A549 (cell line): ENCODE measurements at regions not wholly inside any gene's neighbourhood (a gene's known extent, or its start where the extent isn't known, plus 50 kb on each side); places are given as distances from the start of the nearest gene placed in this dataset.
"Not testable (repeated sequence)": the region's sequence is repeated elsewhere in the genome, so short reads cannot be mapped to it uniquely, and the experiment has no call there.

Source experiments
- ATAC-seq, 2 experiments: fragments of 200-7000 bp in 1 of 2; fragments of >200 bp in 1 of 2; cut with Nextera tagmentation in 1 of 2; cut with Tn5 transposase in 1 of 2; 3 replicates each; pipeline versions ENCODE4 v1.8.0 to v1.9.1; 2018 to 2020; ENCODE audit warnings: mild to moderate bottlenecking in 1 of 2, moderate library complexity in 1 of 2
- CTCF ChIA-PET: fragments of 300-600 bp; sonication (Branson Sonifier 250); formaldehyde crosslinking; extraction: SDS; loops from one replicate; lab custom pipeline; 2021; ENCODE audit warnings: antibody characterized with exemption, inconsistent platforms; lab: Yijun Ruan, JAX
- POLR2A ChIA-PET: fragments of 350-600 bp; formaldehyde crosslinking; extraction: SDS; loops from one replicate; lab custom pipeline; 2021; ENCODE audit warnings: antibody characterized with exemption, inconsistent platforms; lab: Yijun Ruan, JAX
- DNase-seq, 2 experiments: peaks; one replicate each; pipeline versions ENCODE4 v3.0.0 to v3.0.0-alpha.2; 2011 to 2016; ENCODE audit warnings: low read depth in 1 of 2, low spot score in 1 of 2
- FAIRE-seq: peaks from 2 replicates; lab custom pipeline; 2011; peaks lifted over from hg19 to GRCh38; lab: Jason Lieb, UNC
- H3K27ac ChIP-seq, 2 experiments: fragments of >200 bp; sonication (Bioruptor Twin); formaldehyde crosslinking; 3 replicates each; pipeline ENCODE4 v1.5.1; 2016 to 2017
- H3K4me1 ChIP-seq: fragments of >200 bp; sonication (Bioruptor Twin); formaldehyde crosslinking; 3 replicates; pipeline ENCODE4 v1.6.1; 2016
- H3K4me2 ChIP-seq: fragments of >200 bp; sonication (Bioruptor Twin); formaldehyde crosslinking; 3 replicates; pipeline ENCODE4 v1.6.1; 2016
- H3K4me3 ChIP-seq: fragments of >200 bp; sonication (Bioruptor Twin); formaldehyde crosslinking; 3 replicates; pipeline ENCODE4 v1.5.1; 2016
- H3K9me3 ChIP-seq: fragments of >200 bp; sonication (Bioruptor Twin); formaldehyde crosslinking; 3 replicates; pipeline ENCODE4 v1.6.1; 2016
- BHLHE40 ChIP-seq: IDR thresholded peaks from 2 replicates; pipeline ENCODE4 v1.6.1; 2012; ENCODE audit warnings: low read depth, low read length, inconsistent platforms
- CBX8 ChIP-seq: fragments of 200-600 bp; sonication (generic); IDR thresholded peaks from 2 replicates; pipeline ENCODE4 v1.6.1; 2016
- CEBPB ChIP-seq, 2 experiments: fragments of >200 bp in 1 of 2; sonication (Bioruptor Twin) in 1 of 2; formaldehyde crosslinking in 1 of 2; IDR thresholded peaks; 2 replicates each; pipeline ENCODE4 v1.6.1; 2012 to 2016
- CHD2 ChIP-seq: fragments of 150-350 bp; IDR thresholded peaks from 2 replicates; pipeline ENCODE4 v1.6.1; 2014; ENCODE audit warnings: low read length; ENCODE audit not compliant: partially characterized antibody
- ESRRA ChIP-seq: fragments of 150-350 bp; IDR thresholded peaks from 2 replicates; pipeline ENCODE4 v1.6.1; 2014; ENCODE audit warnings: mild to moderate bottlenecking, low read length, borderline replicate concordance
- FOSL2 ChIP-seq, 2 experiments: fragments of 450-650 bp in 1 of 2; fragments of >200 bp in 1 of 2; sonication (Bioruptor Twin) in 1 of 2; formaldehyde crosslinking; IDR thresholded peaks; 2 replicates each; pipeline versions ENCODE4 v1.5.0 to v1.6.1; 2016 to 2020; ENCODE audit warnings: mild to moderate bottlenecking in 1 of 2, moderate library complexity in 1 of 2
- GATA3 ChIP-seq: IDR thresholded peaks from 2 replicates; pipeline ENCODE4 v1.6.1; 2012; ENCODE audit warnings: borderline replicate concordance
- HDAC2 ChIP-seq: fragments of 200-600 bp; sonication (generic); IDR thresholded peaks from 2 replicates; pipeline ENCODE4 v1.6.1; 2016
- HES2 ChIP-seq: fragments of >200 bp; sonication (Bioruptor Twin); formaldehyde crosslinking; IDR thresholded peaks from 2 replicates; pipeline ENCODE4 v1.6.1; 2016
- HOXA7 ChIP-seq: fragments of 250-450 bp; sonication (Bioruptor Pico); IDR thresholded peaks from 2 replicates; pipeline ENCODE4 v1.5.0; 2020; ENCODE audit warnings: mild to moderate bottlenecking, moderate library complexity
- HOXB5 ChIP-seq: fragments of 250-450 bp; sonication (Bioruptor Pico); IDR thresholded peaks from 2 replicates; pipeline ENCODE4 v1.5.0; 2020; ENCODE audit warnings: mild to moderate bottlenecking, moderate library complexity
- MAFK ChIP-seq: fragments of 450-650 bp; IDR thresholded peaks from 2 replicates; pipeline ENCODE4 v1.6.1; 2014; ENCODE audit not compliant: partially characterized antibody
- MAZ ChIP-seq: fragments of 150-350 bp; IDR thresholded peaks from 2 replicates; pipeline ENCODE4 v1.6.1; 2014; ENCODE audit warnings: antibody characterized with exemption, low read depth, low read length, borderline replicate concordance
- NFE2L2 ChIP-seq: fragments of 150-350 bp; conservative IDR thresholded peaks from 2 replicates; pipeline ENCODE4 v1.6.1; 2014; ENCODE audit warnings: low read length
- NR3C1 ChIP-seq: fragments of >200 bp; sonication (Bioruptor Twin); formaldehyde crosslinking; IDR thresholded peaks from 3 replicates; pipeline ENCODE4 v1.6.1; 2017
- POLR2AphosphoS2 ChIP-seq: conservative IDR thresholded peaks from 2 replicates; pipeline ENCODE4 v1.6.1; 2012; ENCODE audit warnings: low read length, improper control_type of control experiment, inconsistent platforms
- RARB ChIP-seq: fragments of 250-450 bp; sonication (Bioruptor Pico); IDR thresholded peaks from 2 replicates; pipeline ENCODE4 v1.8.0; 2021; ENCODE audit warnings: mild to moderate bottlenecking, moderate library complexity
- RNF2 ChIP-seq: fragments of 200-600 bp; sonication (generic); IDR thresholded peaks from 2 replicates; pipeline ENCODE4 v1.6.1; 2016; ENCODE audit warnings: low read depth, mild to moderate bottlenecking, antibody characterized with exemption, moderate library complexity, borderline replicate concordance
- SMC3 ChIP-seq: fragments of >200 bp; sonication (Bioruptor Twin); formaldehyde crosslinking; IDR thresholded peaks from 3 replicates; pipeline ENCODE4 v1.6.1; 2018; ENCODE audit warnings: inconsistent platforms
- SREBF2 ChIP-seq: fragments of 450-650 bp; IDR thresholded peaks from 2 replicates; pipeline ENCODE4 v1.6.1; 2014; ENCODE audit warnings: mild to moderate bottlenecking, moderate library complexity
- TFCP2L1 ChIP-seq: fragments of 250-450 bp; sonication (Bioruptor Pico); IDR thresholded peaks from 2 replicates; pipeline ENCODE4 v1.5.0; 2021; ENCODE audit warnings: mild to moderate bottlenecking
- TP53 ChIP-seq: fragments of 250-450 bp; sonication (Bioruptor Pico); IDR thresholded peaks from 2 replicates; pipeline ENCODE4 v1.5.0; 2021; ENCODE audit warnings: mild to moderate bottlenecking, moderate library complexity
- ZSCAN20 ChIP-seq: fragments of 250-450 bp; sonication (Bioruptor Pico); IDR thresholded peaks from 2 replicates; pipeline ENCODE4 v1.8.0; 2022; ENCODE audit warnings: mild to moderate bottlenecking, moderate library complexity
- WGBS: methylation state at CpG from one replicate; pipeline ENCODE4 v1.1.6; 2017; ENCODE audit errors: missing lambda C conversion rate; 5-methylcytosine and 5-hydroxymethylcytosine counted together
- TF ChIP-seq, protein P1 (sequence below): fragments of >200 bp; sonication (Bioruptor Twin); formaldehyde crosslinking; IDR thresholded peaks from 3 replicates; pipeline ENCODE4 v1.6.1; 2016
- TF ChIP-seq, protein P2 (sequence below): IDR thresholded peaks from 2 replicates; pipeline ENCODE4 v1.6.1; 2012; ENCODE audit warnings: low read depth, borderline replicate concordance

GRCh38 chr6:90362318-90362717 lies 65.7 kb upstream of the BACH2 start:
- ChIA-PET POLR2A (no interaction called here), CTCF (no interaction called here)
- Histone ChIP-seq H3K4me1 (0 out of 3 replicates have a peak, but pooled peaks cover 5% of the 10 kb centered on the region), H3K4me2 (no peak overlapping the region), H3K9me3 (no peaks in the 10 kb centered on the region; the same call in 2 of the 3 replicates), H3K27ac (no peak overlapping the region), H3K4me3 (no peak overlapping the region)
- no peak for TF ChIP-seq BHLHE40
- no peak for TF ChIP-seq HES2
- TF ChIP-seq, protein P1, sequence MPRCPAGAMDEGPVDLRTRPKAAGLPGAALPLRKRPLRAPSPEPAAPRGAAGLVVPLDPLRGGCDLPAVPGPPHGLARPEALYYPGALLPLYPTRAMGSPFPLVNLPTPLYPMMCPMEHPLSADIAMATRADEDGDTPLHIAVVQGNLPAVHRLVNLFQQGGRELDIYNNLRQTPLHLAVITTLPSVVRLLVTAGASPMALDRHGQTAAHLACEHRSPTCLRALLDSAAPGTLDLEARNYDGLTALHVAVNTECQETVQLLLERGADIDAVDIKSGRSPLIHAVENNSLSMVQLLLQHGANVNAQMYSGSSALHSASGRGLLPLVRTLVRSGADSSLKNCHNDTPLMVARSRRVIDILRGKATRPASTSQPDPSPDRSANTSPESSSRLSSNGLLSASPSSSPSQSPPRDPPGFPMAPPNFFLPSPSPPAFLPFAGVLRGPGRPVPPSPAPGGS: no peak
- no peak for TF ChIP-seq HDAC2
- no peak for TF ChIP-seq SMC3
- no peak for TF ChIP-seq CBX8
- no peak for TF ChIP-seq NR3C1
- no peak for TF ChIP-seq RARB (CRISPR knock-in tag)
- no peak for ATAC-seq
- WGBS: 32% methylated on average over 3 of the region's 3 CpGs
- no peak for FAIRE-seq
- no peak for DNase-seq

DNA sequence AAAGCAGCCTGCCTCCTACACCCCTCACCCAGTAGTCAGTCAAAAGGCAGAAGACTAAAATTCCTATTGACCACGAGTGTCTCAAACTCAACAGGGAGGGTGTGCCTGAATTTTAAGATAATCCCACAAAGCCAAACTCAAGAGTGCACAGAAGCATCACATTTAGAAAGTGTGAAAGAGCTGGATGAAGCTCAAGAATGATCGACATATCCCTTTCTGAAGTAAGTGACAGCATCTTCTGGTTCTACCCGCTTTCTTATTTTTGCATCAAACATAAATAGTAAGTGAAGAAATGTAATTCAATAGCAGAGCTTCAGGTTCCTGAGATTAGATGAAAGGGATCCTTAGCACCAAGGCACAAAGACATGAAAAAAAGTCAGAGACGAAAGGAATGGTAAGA lies 64.5 kb upstream of the BACH2 start:
- 64% methylated on average over 4 of the region's 4 CpGs for WGBS
- H3K9me3 ChIP-seq: no peaks in the 10 kb centered on the region
- DNase-seq (no peak), ATAC-seq (no peak), FAIRE-seq (no peak)
- H3K27ac ChIP-seq: no peak overlapping the region
- 0 out of 3 replicates have a peak, but pooled peaks cover 5% of the 10 kb centered on the region for H3K4me1 ChIP-seq
- H3K4me2 ChIP-seq: no peak overlapping the region
- POLR2A ChIA-PET: interaction anchor here (0.6 kb wide), 1 partner anchor 18 kb away, joined by 5 read pairs; no protein-coding TSS in a partner anchor
- TF ChIP-seq MAZ: no peak
- no peak overlapping the region for H3K4me3 ChIP-seq
- CTCF ChIA-PET: no interaction called here

DNA sequence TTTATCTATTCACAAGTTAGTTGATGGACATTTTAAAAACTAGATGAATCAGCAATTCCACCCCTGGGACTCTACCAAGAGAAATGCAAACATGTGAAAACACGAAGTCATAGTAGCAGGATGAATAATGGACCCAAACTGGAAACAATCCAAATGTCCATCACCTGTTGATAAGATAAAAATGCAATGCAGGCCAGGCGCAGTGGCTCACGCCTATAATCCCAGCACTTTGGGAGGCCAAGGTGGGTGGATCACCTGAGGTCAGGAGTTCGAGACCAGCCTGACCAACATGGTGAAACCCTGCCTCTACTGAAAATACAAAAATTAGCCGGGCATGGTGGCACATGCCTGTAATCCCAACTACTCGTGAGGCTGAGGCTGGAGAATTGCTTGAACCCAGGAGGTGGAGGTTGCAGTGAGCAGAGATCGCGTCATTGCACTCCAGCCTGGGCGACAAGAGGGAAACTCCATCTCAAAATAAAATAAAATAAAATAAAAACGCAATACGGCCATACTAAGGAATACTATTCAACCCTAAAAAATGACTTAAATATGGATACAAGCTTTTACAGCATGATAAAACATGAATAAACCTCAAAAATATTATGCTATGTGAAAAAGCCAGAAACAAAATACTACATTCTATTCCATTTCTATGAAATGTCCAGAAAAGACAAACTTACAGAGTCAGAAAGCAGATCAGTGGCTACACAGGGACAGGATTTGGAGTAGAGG lies 61.6 kb upstream of the BACH2 start:
- FAIRE-seq, CTCF ChIA-PET, ATAC-seq, H3K9me3 ChIP-seq, H3K27ac ChIP-seq, H3K4me2 ChIP-seq, H3K4me1 ChIP-seq, H3K4me3 ChIP-seq, POLR2A ChIA-PET: not testable (repeated sequence)
- peak; percentile 87 for TF ChIP-seq MAFK
- whole genome bisulfite sequencing: 78% methylated on average over 11 of the region's 11 CpGs
- peak in 1 of 2 experiments; percentile 21 for DNase-seq

- Histone ChIP-seq H3K9me3 (no peaks in the 10 kb centered on the region), H3K4me2 (no peak overlapping the region), H3K4me1 (0 out of 3 replicates have a peak, but pooled peaks cover 5% of the 10 kb centered on the region), H3K27ac (no peak overlapping the region), H3K4me3 (no peak overlapping the region)
- DNase-seq (no peak), ATAC-seq (no peak), FAIRE-seq (no peak)
- CTCF ChIA-PET: no interaction called here
- POLR2A ChIA-PET: no interaction called here
- TF ChIP-seq POLR2AphosphoS2: no peak
- TF ChIP-seq ESRRA: no peak
- no peak for TF ChIP-seq SREBF2
- no peak for TF ChIP-seq CHD2
- no peak for TF ChIP-seq NR3C1
- TF ChIP-seq NFE2L2: no peak
- TF ChIP-seq HDAC2: no peak
- TF ChIP-seq ZSCAN20 (CRISPR knock-in tag): no peak
- TF ChIP-seq FOSL2 (IDR thresholded peaks at IDR 0.05): no peak
- no peak for TF ChIP-seq FOSL2 (CRISPR knock-in tag; IDR thresholded peaks at IDR 0.05)
- TF ChIP-seq, protein P2, sequence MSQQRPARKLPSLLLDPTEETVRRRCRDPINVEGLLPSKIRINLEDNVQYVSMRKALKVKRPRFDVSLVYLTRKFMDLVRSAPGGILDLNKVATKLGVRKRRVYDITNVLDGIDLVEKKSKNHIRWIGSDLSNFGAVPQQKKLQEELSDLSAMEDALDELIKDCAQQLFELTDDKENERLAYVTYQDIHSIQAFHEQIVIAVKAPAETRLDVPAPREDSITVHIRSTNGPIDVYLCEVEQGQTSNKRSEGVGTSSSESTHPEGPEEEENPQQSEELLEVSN: no peak
- TF ChIP-seq TP53 (CRISPR knock-in tag): no peak
- TF ChIP-seq TFCP2L1 (CRISPR knock-in tag): no peak
- TF ChIP-seq HOXA7 (CRISPR knock-in tag): no peak
- TF ChIP-seq BHLHE40: no peak
- no peak for TF ChIP-seq HOXB5 (CRISPR knock-in tag)
- TF ChIP-seq GATA3: no peak
- no peak for TF ChIP-seq RNF2
- no peak for TF ChIP-seq CEBPB (IDR thresholded peaks at IDR 0.05)
- WGBS: 82% methylated on average over 12 of the region's 12 CpGs
Observed at GRCh38 chr6:90356012-90356421, 59.4 kb upstream of the BACH2 start.
